ENCODE measurements at regions not wholly inside any gene's neighbourhood (a gene's known extent, or its start where the extent isn't known, plus 50 kb on each side); places are given as distances from the start of the nearest gene placed in this dataset.

DNA sequence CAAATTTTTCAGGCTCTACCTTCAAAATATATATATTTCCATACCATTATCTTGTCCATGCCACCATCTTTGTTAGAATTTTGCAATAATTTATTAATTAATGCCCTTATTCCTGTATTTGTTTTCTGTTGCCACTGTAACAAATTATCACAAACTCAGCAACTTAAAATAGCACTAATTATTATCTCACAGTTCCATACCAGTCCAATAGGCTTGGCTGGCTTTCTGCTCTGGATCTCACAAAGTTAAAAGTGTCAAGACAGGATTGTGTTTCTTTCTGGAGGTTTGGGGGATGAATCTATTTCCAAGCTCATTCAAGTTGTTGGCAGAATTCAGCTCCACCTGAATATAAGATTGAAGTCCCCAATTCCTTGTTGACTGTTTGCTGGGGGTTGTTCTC, 58.6 kb upstream of the SLC38A4 start:
- Mint-ChIP-seq H3K9me3 (no peaks in the 10 kb centered on the region), H3K4me1 (ENCODE audit: low read depth) (no peaks in the 10 kb centered on the region), H3K36me3 (ENCODE audit: low read depth) (no peaks in the 10 kb centered on the region), H3K4me3 (ENCODE audit: low read depth) (no peak overlapping the region), H3K27ac (no peak overlapping the region), H3K27me3 (ENCODE audit: low read depth) (peaks cover 6% of the 10 kb centered on the region)
- no peak for DNase-seq (ENCODE audit: low spot score)
- intact Hi-C loops (cut with micrococcal nuclease): no loop called here

DNA sequence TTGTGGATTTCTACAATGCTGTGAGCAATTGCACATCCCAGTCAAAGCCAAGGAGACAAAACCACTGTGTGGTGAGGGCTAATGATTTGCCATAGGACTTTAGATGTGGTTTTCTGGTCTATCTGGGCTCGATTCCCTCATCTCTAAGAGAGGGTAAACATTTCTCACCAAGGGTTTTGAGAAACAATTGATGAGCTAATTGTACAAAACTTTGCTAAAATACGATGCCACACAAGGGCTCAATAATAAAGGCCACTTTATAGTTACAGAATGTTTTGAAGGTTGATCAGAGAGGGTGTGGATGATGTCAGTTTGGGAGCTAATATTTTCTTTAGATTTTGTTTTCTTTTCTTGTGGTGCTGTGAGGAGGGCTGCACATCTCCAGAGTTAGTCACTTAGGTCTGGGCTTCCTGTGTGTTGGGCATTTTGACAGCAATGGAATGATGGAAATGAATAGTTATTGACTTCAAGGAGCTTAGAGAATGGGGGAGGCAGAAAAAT, 60.8 kb upstream of the SLC38A4 start:
- Mint-ChIP-seq H3K27me3 (ENCODE audit: low read depth) (peaks cover 6% of the 10 kb centered on the region), H3K4me3 (ENCODE audit: low read depth) (no peak overlapping the region), H3K9me3 (peaks cover 3% of the 10 kb centered on the region), H3K27ac (no peak overlapping the region), H3K36me3 (ENCODE audit: low read depth) (no peaks in the 10 kb centered on the region), H3K4me1 (ENCODE audit: low read depth) (no peaks in the 10 kb centered on the region)
- DNase-seq (ENCODE audit: low spot score): no peak
- intact Hi-C loops (cut with micrococcal nuclease): no loop called here

DNA sequence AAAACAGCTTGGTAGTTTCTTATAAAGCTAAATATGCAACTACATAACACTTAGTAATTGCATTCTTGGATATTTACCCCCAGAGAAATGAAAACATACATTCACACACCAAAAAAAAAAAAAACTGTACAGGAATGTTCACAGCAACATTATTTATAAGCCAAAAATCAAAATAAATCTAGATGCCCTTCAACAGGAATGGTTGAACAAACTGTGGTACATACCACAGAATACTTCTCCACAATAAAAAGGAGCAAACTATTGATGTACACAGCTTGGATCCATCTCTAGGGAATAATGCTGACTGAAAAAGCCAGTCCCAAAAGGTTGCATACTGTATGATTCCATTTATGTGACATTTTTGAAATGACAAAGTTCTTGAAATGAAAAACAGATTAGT, 62.1 kb upstream of the SLC38A4 start:
- no peak for DNase-seq (ENCODE audit: low spot score)
- no peak overlapping the region for H3K27ac Mint-ChIP-seq
- no peaks in the 10 kb centered on the region for H3K36me3 Mint-ChIP-seq (ENCODE audit: low read depth)
- no peak overlapping the region for H3K4me3 Mint-ChIP-seq (ENCODE audit: low read depth)
- H3K4me1 Mint-ChIP-seq (ENCODE audit: low read depth): no peaks in the 10 kb centered on the region
- H3K9me3 Mint-ChIP-seq: peaks cover 3% of the 10 kb centered on the region
- peaks cover 6% of the 10 kb centered on the region for H3K27me3 Mint-ChIP-seq (ENCODE audit: low read depth)
- intact Hi-C loops (cut with micrococcal nuclease): no loop called here

DNA sequence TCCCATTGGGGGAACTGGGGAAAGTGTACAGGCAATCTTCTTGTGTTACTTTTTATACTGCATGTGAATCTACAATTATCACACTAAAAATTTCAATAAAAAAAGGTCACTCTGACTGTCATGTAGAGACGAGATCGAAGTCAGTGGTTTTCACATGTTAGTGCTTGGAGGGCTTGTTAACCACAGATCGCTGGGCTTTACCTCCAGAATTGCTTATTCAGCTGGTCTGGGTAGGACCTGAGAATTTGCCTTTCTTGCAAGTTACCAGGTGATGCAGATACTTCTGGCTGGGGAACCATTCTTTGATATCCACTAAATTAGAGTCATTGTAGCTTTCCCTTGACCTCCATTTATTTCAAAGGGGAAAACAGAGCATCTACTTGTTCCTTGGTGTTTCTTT, 62.8 kb upstream of the SLC38A4 start:
- Mint-ChIP-seq H3K9me3 (peaks cover 3% of the 10 kb centered on the region), H3K36me3 (ENCODE audit: low read depth) (no peaks in the 10 kb centered on the region), H3K27me3 (ENCODE audit: low read depth) (peaks cover 6% of the 10 kb centered on the region), H3K4me1 (ENCODE audit: low read depth) (no peaks in the 10 kb centered on the region), H3K4me3 (ENCODE audit: low read depth) (no peak overlapping the region), H3K27ac (no peak overlapping the region)
- intact Hi-C loops (cut with micrococcal nuclease): no loop called here
- DNase-seq (ENCODE audit: low spot score): no peak

DNA sequence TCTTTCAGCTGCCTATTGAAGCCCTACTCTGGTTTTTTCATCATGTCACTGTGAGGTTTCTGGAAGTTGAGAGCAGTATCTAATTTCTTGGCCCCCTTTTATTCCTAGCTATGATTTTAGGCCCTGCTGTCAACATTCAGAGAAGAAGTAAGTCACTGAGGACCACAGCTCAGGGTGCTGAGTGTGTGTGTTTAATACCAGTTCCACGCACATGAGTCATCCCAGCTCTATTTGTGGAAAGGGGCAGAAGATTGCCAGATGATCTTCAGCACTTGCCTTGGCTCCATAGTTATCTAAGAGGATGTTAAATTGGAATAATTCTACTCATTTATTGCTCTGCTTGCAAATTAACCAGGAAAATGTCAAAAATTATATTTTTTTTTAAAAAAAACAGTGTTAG, 65.5 kb upstream of the SLC38A4 start:
- no peak for DNase-seq (ENCODE audit: low spot score)
- Mint-ChIP-seq H3K4me3 (ENCODE audit: low read depth) (no peak overlapping the region), H3K27me3 (ENCODE audit: low read depth) (peaks cover 9% of the 10 kb centered on the region), H3K36me3 (ENCODE audit: low read depth) (no peaks in the 10 kb centered on the region), H3K4me1 (ENCODE audit: low read depth) (no peaks in the 10 kb centered on the region), H3K9me3 (peaks cover 3% of the 10 kb centered on the region), H3K27ac (no peak overlapping the region)
- intact Hi-C loops (cut with micrococcal nuclease): no loop called here

DNA sequence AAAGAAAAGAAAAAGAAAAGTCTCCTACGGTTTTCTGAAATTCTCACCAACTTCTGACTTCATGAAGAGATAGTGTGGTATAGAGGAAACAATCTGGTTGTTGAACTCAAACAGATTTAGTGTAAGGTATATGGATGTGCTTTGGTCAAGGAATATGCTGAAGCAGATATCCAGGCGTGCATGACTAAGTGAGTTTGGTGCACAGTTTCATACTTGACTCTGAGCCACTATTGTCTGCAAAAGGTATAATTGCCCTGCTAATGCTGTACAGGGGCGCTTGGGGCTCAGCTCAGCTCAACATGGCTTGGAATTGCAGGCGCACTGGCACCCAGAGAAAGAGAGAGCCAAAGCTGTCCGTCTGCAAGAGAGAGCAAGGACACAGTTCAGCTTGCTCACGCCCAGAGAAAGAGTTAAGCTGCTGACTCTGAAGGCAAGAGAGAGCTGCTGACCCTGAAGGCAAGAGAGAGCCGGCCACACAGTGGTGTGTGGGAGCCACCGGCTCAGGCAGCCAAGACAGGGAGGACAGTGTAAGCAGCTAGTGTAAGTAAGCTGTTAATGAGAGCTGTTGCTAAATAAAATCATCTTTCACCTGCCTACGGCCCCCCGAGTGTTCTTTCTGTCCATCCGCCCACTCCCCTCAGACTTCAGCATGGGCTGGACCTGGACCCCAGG, 66.4 kb upstream of the SLC38A4 start:
- peaks cover 5% of the 10 kb centered on the region for H3K4me1 Mint-ChIP-seq (ENCODE audit: low read depth)
- H3K36me3 Mint-ChIP-seq (ENCODE audit: low read depth): no peaks in the 10 kb centered on the region
- peaks cover 9% of the 10 kb centered on the region for H3K27me3 Mint-ChIP-seq (ENCODE audit: low read depth)
- H3K4me3 Mint-ChIP-seq (ENCODE audit: low read depth): no peak overlapping the region
- H3K27ac Mint-ChIP-seq: no peak overlapping the region
- DNase-seq (ENCODE audit: low spot score): no peak
- intact Hi-C loops (cut with micrococcal nuclease): no loop called here
- peaks cover 8% of the 10 kb centered on the region for H3K9me3 Mint-ChIP-seq

DNA sequence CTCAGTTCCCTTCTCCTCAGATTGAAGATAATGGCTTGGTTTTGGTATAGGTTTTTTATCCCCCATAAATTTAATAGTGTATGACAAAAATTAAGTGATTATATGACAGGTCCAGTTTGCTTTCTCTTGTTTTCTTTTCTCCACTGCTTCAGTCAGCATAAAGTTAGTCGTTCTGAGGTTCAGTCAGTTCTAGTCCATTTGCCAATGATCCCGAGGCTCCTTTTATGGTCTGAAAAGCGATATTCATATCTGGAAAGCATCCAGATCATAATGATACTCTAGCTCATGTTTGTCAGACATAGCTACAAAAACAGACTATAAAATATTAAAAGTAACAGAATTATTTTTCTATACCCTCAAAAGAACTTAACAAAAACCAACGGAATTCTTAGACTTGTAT, 67.1 kb upstream of the SLC38A4 start:
- Mint-ChIP-seq H3K27ac (no peak overlapping the region), H3K4me1 (ENCODE audit: low read depth) (peaks cover 11% of the 10 kb centered on the region), H3K9me3 (peaks cover 12% of the 10 kb centered on the region), H3K27me3 (ENCODE audit: low read depth) (peaks cover 5% of the 10 kb centered on the region), H3K4me3 (ENCODE audit: low read depth) (no peak overlapping the region), H3K36me3 (ENCODE audit: low read depth) (no peaks in the 10 kb centered on the region)
- no peak for DNase-seq (ENCODE audit: low spot score)
- intact Hi-C loops (cut with micrococcal nuclease): no loop called here

DNA sequence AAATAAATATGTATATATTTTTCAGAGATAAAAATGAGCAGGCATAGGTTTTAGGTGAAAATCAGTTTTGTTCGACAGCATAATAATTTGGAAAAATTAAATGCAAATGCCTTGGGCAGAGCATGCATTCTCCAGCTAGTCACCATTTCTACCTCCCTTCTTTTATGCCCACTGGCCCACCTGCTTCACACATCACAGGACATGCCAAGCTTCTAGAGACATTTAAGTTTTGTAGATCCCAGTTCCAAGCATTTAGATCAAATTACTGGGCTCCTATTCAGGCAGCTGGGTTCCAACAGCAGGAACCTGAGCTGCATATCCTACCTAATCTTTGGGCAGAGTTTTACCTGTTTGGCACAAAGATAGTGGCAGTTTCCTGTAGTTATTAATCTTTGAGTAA, 67.6 kb upstream of the SLC38A4 start:
- peaks cover 15% of the 10 kb centered on the region for H3K4me1 Mint-ChIP-seq (ENCODE audit: low read depth)
- no peak overlapping the region for H3K27ac Mint-ChIP-seq
- DNase-seq (ENCODE audit: low spot score): no peak
- peaks cover 2% of the 10 kb centered on the region for H3K27me3 Mint-ChIP-seq (ENCODE audit: low read depth)
- H3K36me3 Mint-ChIP-seq (ENCODE audit: low read depth): no peaks in the 10 kb centered on the region
- H3K4me3 Mint-ChIP-seq (ENCODE audit: low read depth): no peak overlapping the region
- intact Hi-C loops (cut with micrococcal nuclease): no loop called here
- peaks cover 15% of the 10 kb centered on the region for H3K9me3 Mint-ChIP-seq

DNA sequence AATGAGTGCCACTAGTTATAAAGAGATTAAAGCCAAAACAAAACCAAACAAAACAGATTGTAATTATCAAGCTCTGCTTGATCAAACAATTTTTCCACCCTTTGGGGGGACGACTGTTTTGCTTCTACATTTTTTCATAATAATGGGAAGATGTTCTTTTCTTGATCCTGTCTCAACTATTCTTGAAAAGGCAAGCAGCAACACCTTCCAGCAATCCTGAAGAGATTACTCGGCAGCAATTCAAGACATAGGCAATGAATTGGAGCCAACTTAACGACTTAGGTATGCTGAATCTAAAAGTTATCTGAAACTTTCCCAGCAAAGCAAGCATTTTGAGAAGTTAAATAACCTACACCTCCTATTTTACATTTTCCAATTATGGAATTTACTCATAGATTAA, 69.9 kb upstream of the SLC38A4 start:
- DNase-seq (ENCODE audit: low spot score): no peak

DNA sequence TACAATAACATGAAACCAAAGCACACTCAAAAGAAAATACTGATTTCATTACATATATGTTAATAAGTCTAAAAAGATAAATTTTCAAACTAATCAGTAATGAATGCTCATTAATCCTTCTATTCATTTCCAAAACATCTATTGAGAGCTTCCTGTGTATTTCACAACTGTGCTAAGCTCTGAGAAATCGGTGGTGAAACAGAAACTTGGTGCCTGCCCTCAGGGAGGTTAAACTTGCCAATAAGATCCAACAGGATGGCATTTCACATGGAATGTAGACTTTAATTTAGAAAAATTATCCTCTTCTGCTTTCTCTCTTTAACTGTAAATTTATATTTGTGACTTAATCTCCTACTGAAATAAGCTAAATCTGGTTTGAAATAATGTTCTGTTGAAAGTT, 70.9 kb upstream of the SLC38A4 start:
- intact Hi-C loops (cut with micrococcal nuclease): no loop called here
- Mint-ChIP-seq H3K36me3 (ENCODE audit: low read depth) (no peaks in the 10 kb centered on the region), H3K4me3 (ENCODE audit: low read depth) (no peak overlapping the region), H3K27ac (no peak overlapping the region), H3K4me1 (ENCODE audit: low read depth) (peaks cover 23% of the 10 kb centered on the region), H3K9me3 (peaks cover 16% of the 10 kb centered on the region), H3K27me3 (ENCODE audit: low read depth) (peaks cover 4% of the 10 kb centered on the region)
- no peak for DNase-seq (ENCODE audit: low spot score)

More for the DNA sequence above, 69.9 kb upstream of the SLC38A4 start:
- peaks cover 4% of the 10 kb centered on the region for H3K27me3 Mint-ChIP-seq (ENCODE audit: low read depth)
- H3K4me1 Mint-ChIP-seq (ENCODE audit: low read depth): peaks cover 21% of the 10 kb centered on the region
- no peak overlapping the region for H3K4me3 Mint-ChIP-seq (ENCODE audit: low read depth)
- intact Hi-C loops (cut with micrococcal nuclease): no loop called here
- H3K9me3 Mint-ChIP-seq: peaks cover 16% of the 10 kb centered on the region
- H3K36me3 Mint-ChIP-seq (ENCODE audit: low read depth): no peaks in the 10 kb centered on the region
- H3K27ac Mint-ChIP-seq: no peak overlapping the region

DNA sequence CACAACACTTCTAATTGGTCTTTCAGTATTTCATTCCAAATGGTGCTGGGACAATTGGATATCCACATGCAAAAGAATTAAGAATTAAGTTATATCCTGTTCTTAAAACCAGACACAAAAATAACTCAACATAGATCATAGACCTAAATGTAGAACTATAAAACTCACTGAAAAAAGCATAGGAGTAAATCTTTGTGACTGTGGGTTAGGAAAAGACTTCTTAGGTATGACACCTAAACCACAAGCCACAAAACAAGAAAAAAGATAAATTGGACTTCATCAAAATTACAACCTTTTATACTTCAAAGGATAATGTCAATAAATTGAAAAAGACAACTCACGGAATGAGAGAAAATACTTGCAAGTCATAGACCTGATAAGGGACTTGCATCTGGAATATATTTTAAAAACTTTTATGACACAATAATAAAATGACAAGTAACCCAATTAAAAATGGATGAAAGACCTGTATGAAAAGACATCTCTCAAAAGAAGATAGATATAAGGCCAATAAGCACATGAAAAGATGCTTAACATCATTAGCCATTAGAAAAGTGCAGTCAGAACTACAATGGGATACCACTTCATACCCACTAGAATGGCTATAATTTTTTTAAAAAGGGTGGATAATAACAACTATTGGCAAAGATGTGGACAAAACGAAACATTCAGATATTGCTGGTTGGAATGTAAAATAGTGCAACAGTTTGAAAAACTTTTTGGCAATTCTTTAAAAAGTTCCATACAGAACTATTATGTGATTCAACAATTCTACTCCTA, 72.5 kb upstream of the SLC38A4 start:
- Mint-ChIP-seq H3K27me3 (ENCODE audit: low read depth) (peaks cover 11% of the 10 kb centered on the region), H3K9me3 (peaks cover 16% of the 10 kb centered on the region), H3K4me3 (ENCODE audit: low read depth) (no peak overlapping the region), H3K27ac (no peak overlapping the region), H3K4me1 (ENCODE audit: low read depth) (peaks cover 23% of the 10 kb centered on the region), H3K36me3 (ENCODE audit: low read depth) (no peaks in the 10 kb centered on the region)
- no peak for DNase-seq (ENCODE audit: low spot score)
- intact Hi-C loops (cut with micrococcal nuclease): no loop called here

DNA sequence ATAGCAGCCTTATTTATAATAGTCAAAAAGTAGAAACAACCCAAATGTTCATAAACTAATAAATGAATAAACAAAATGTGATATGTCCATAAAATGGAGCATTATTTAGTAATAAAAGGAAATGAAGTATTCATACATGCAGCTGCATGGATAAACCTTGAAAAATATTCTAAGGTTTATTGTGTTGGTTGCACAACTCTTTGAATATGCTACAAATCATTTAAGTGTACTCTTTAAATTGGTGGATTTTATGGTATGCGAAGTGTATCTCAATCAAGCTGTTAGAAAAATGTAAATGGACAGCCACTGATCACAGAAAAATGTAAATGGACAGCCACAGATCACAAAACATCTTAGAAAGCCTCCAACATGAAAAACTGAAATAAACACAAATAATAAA, 73.2 kb upstream of the SLC38A4 start:
- Mint-ChIP-seq H3K9me3 (peaks cover 16% of the 10 kb centered on the region), H3K27me3 (ENCODE audit: low read depth) (peaks cover 11% of the 10 kb centered on the region), H3K4me3 (ENCODE audit: low read depth) (no peak overlapping the region), H3K36me3 (ENCODE audit: low read depth) (no peaks in the 10 kb centered on the region), H3K4me1 (ENCODE audit: low read depth) (peaks cover 23% of the 10 kb centered on the region), H3K27ac (no peak overlapping the region)
- intact Hi-C loops (cut with micrococcal nuclease): no loop called here
- no peak for DNase-seq (ENCODE audit: low spot score)

DNA sequence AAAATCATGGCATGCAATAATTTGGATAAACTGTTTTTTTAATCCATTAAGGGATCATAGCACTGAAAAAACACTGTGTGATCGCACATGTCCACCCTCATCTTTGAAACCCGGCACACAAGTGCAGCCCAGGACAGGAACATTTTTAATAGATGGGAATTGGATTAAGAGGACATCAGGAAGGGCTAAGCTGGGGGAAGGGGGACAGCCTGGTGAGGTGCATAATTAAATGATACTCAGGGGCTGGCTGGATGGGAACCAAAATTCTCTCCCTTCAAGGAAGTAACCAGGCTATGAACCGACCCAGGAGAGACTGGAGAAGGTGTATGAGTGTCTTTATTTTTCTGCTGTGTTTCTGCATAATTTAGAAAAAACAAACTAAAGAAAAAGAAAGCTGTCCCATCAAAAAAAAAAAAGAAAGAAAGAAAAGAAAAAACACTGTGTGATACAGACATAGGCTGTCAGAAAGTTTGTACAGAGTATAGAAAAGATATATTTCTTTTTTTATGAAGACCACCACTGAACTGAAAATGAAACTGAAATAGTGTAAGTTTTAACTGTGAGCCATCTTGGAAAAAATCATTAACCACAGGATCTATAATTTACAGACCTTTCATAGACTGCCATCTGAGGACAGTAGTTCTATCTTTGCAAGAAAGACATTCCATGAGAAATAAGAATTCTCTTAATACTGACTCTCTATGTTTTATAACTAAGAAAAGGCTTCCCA, 75.1 kb upstream of the SLC38A4 start:
- Mint-ChIP-seq H3K9me3 (peaks cover 16% of the 10 kb centered on the region), H3K27me3 (ENCODE audit: low read depth) (peaks cover 9% of the 10 kb centered on the region), H3K36me3 (ENCODE audit: low read depth) (no peaks in the 10 kb centered on the region), H3K4me3 (ENCODE audit: low read depth) (no peak overlapping the region), H3K27ac (no peak overlapping the region), H3K4me1 (ENCODE audit: low read depth) (peaks cover 23% of the 10 kb centered on the region)
- no peak for DNase-seq (ENCODE audit: low spot score)
- intact Hi-C loops (cut with micrococcal nuclease): no loop called here

Measured in activated T-helper 2 cell treated with anti-CD3 and anti-CD28 coated beads, Interferon-gamma antibody, Interleukin-2, Interleukin-4, amounts not matched to agents 10 μg/mL and 5 μg/mL and 100 μg/mL, durations not matched to agents 14 hours and 24 hours and 36 hours (primary cell).